G401.6 (cell line): ENCODE measurements at regions not wholly inside any gene's neighbourhood (a gene's known extent, or its start where the extent isn't known, plus 50 kb on each side); places are given as distances from the start of the nearest gene placed in this dataset.

Experiments used
- FAIRE-seq: peaks from 2 replicates; lab custom pipeline; 2012; peaks lifted over from hg19 to GRCh38; lab: Jason Lieb, UNC

GRCh38 chr1:218156595-218156994, 128.5 kb upstream of the RRP15 start:
- FAIRE-seq: no peak

- no peak for FAIRE-seq
Observed at GRCh38 chr1:218163371-218163770, 121.7 kb upstream of the RRP15 start.

- FAIRE-seq: no peak
Observed at GRCh38 chr1:218164111-218164929, 120.8 kb upstream of the RRP15 start.

- FAIRE-seq: no peak
Observed at GRCh38 chr1:218164930-218165700, 120.0 kb upstream of the RRP15 start.

- no peak for FAIRE-seq
Observed at GRCh38 chr1:218165701-218166114, 119.4 kb upstream of the RRP15 start.

GRCh38 chr1:218166268-218166945, 118.7 kb upstream of the RRP15 start:
- FAIRE-seq: no peak

- peak; percentile 91 for FAIRE-seq
Observed at GRCh38 chr1:218171302-218171893, 113.7 kb upstream of the RRP15 start.

GRCh38 chr1:218182455-218182854, 102.6 kb upstream of the RRP15 start:
- no peak for FAIRE-seq

GRCh38 chr1:218200979-218201378, 84.1 kb upstream of the RRP15 start:
- no peak for FAIRE-seq

GRCh38 chr1:218201601-218202000, 83.5 kb upstream of the RRP15 start:
- FAIRE-seq: no peak

GRCh38 chr1:218205721-218206120, 79.4 kb upstream of the RRP15 start:
- FAIRE-seq: no peak

GRCh38 chr1:218207194-218207593, 77.9 kb upstream of the RRP15 start:
- no peak for FAIRE-seq

GRCh38 chr1:218209351-218209861, 75.7 kb upstream of the RRP15 start:
- FAIRE-seq: no peak

- FAIRE-seq: no peak
Observed at GRCh38 chr1:218211241-218211640, 73.9 kb upstream of the RRP15 start.

GRCh38 chr1:218217040-218217439, 68.1 kb upstream of the RRP15 start:
- no peak for FAIRE-seq

GRCh38 chr1:218219460-218219859, 65.6 kb upstream of the RRP15 start:
- FAIRE-seq: no peak

GRCh38 chr1:218224101-218224500, 61.0 kb upstream of the RRP15 start:
- no peak for FAIRE-seq

GRCh38 chr1:218226005-218226404, 59.1 kb upstream of the RRP15 start:
- no peak for FAIRE-seq
